T-helper 1 cell treated with Interleukin-12 subunit alpha and Interleukin-12 subunit beta and Interleukin-4 antibody, amounts not matched to agents 30 μg/mL and 1 μg/mL, for 36 hours (primary cell): ENCODE measurements at regions not wholly inside any gene's neighbourhood (a gene's known extent, or its start where the extent isn't known, plus 50 kb on each side); places are given as distances from the start of the nearest gene placed in this dataset.
"Not testable (repeated sequence)": the region's sequence is repeated elsewhere in the genome, so short reads cannot be mapped to it uniquely, and the experiment has no call there.

ENCODE experiments used
- H3K27ac Mint-ChIP-seq: one replicate; pipeline ENCODE4 v1.8.0; 2021; ENCODE audit warnings: mild to moderate bottlenecking, mixed read lengths
- H3K27me3 Mint-ChIP-seq: one replicate; pipeline ENCODE4 v1.8.0; 2021; ENCODE audit warnings: low read depth, mixed read lengths
- H3K36me3 Mint-ChIP-seq: one replicate; pipeline ENCODE4 v1.8.0; 2021; ENCODE audit warnings: low read depth, mixed read lengths
- H3K4me1 Mint-ChIP-seq: one replicate; pipeline ENCODE4 v1.8.0; 2021; ENCODE audit warnings: low read depth, mixed read lengths
- H3K4me3 Mint-ChIP-seq: one replicate; pipeline ENCODE4 v1.8.0; 2021; ENCODE audit warnings: mild to moderate bottlenecking, moderate library complexity, mixed read lengths
- H3K9me3 Mint-ChIP-seq: one replicate; pipeline ENCODE4 v1.8.0; 2021; ENCODE audit warnings: mixed read lengths

- no peak overlapping the region for H3K4me3 Mint-ChIP-seq
- no peaks in the 10 kb centered on the region for H3K27me3 Mint-ChIP-seq
- H3K9me3 Mint-ChIP-seq: peaks cover 16% of the 10 kb centered on the region
- H3K36me3 Mint-ChIP-seq: no peaks in the 10 kb centered on the region
- no peaks in the 10 kb centered on the region for H3K4me1 Mint-ChIP-seq
- no peak overlapping the region for H3K27ac Mint-ChIP-seq
Observed at GRCh38 chr13:54004026-54004699, 975.5 kb downstream of the OLFM4 start.

GRCh38 chr13:54016542-54016941, 987.9 kb downstream of the OLFM4 start:
- no peak overlapping the region for H3K27ac Mint-ChIP-seq
- no peaks in the 10 kb centered on the region for H3K4me1 Mint-ChIP-seq
- H3K36me3 Mint-ChIP-seq: no peaks in the 10 kb centered on the region

GRCh38 chr13:54018485-54018884, 989.9 kb downstream of the OLFM4 start:
- no peak overlapping the region for H3K27ac Mint-ChIP-seq
- H3K4me3 Mint-ChIP-seq: no peak overlapping the region
- H3K36me3 Mint-ChIP-seq: no peaks in the 10 kb centered on the region
- H3K9me3 Mint-ChIP-seq: peaks cover 16% of the 10 kb centered on the region
- no peaks in the 10 kb centered on the region for H3K27me3 Mint-ChIP-seq
- no peaks in the 10 kb centered on the region for H3K4me1 Mint-ChIP-seq

More at GRCh38 chr13:54016542-54016941, 987.9 kb downstream of the OLFM4 start:
- Mint-ChIP-seq H3K4me3 (no peak overlapping the region), H3K27me3 (no peaks in the 10 kb centered on the region), H3K9me3 (peaks cover 25% of the 10 kb centered on the region)

GRCh38 chr13:54029226-54029625, 1000.6 kb downstream of the OLFM4 start:
- Mint-ChIP-seq H3K9me3 (peaks cover 19% of the 10 kb centered on the region), H3K27me3 (no peaks in the 10 kb centered on the region), H3K36me3 (no peaks in the 10 kb centered on the region), H3K27ac (no peak overlapping the region), H3K4me1 (no peaks in the 10 kb centered on the region), H3K4me3 (no peak overlapping the region)

- H3K4me1 Mint-ChIP-seq: no peaks in the 10 kb centered on the region
- H3K4me3 Mint-ChIP-seq: no peak overlapping the region
- H3K27me3 Mint-ChIP-seq: no peaks in the 10 kb centered on the region
- H3K9me3 Mint-ChIP-seq: peaks cover 16% of the 10 kb centered on the region
- no peaks in the 10 kb centered on the region for H3K36me3 Mint-ChIP-seq
- no peak overlapping the region for H3K27ac Mint-ChIP-seq
Observed at GRCh38 chr13:54029720-54030119, 1001.1 kb downstream of the OLFM4 start.

- no peaks in the 10 kb centered on the region for H3K36me3 Mint-ChIP-seq
- H3K27ac Mint-ChIP-seq: no peak overlapping the region
Observed at GRCh38 chr13:54033323-54033861, 1004.8 kb downstream of the OLFM4 start.

GRCh38 chr13:54034047-54034446, 1005.4 kb downstream of the OLFM4 start:
- Mint-ChIP-seq H3K9me3 (peaks cover 13% of the 10 kb centered on the region), H3K27ac (no peak overlapping the region), H3K36me3 (no peaks in the 10 kb centered on the region), H3K4me1 (no peaks in the 10 kb centered on the region), H3K4me3 (no peak overlapping the region), H3K27me3 (no peaks in the 10 kb centered on the region)

More at GRCh38 chr13:54033323-54033861, 1004.8 kb downstream of the OLFM4 start:
- H3K27me3 Mint-ChIP-seq: no peaks in the 10 kb centered on the region
- no peak overlapping the region for H3K4me3 Mint-ChIP-seq
- H3K9me3 Mint-ChIP-seq: peaks cover 17% of the 10 kb centered on the region
- H3K4me1 Mint-ChIP-seq: no peaks in the 10 kb centered on the region

- H3K27ac Mint-ChIP-seq, H3K4me3 Mint-ChIP-seq, H3K27me3 Mint-ChIP-seq, H3K4me1 Mint-ChIP-seq, H3K36me3 Mint-ChIP-seq, H3K9me3 Mint-ChIP-seq: not testable (repeated sequence)
Observed at GRCh38 chr13:54057416-54057815, 1028.8 kb downstream of the OLFM4 start.

- H3K9me3 Mint-ChIP-seq: peaks cover 39% of the 10 kb centered on the region
- H3K27ac Mint-ChIP-seq, H3K27me3 Mint-ChIP-seq: not testable (repeated sequence)
Observed at GRCh38 chr13:54069958-54070357, 1041.3 kb downstream of the OLFM4 start.

GRCh38 chr13:54077569-54077968, 1049.0 kb downstream of the OLFM4 start:
- Mint-ChIP-seq H3K27me3 (no peaks in the 10 kb centered on the region), H3K9me3 (peaks cover 6% of the 10 kb centered on the region), H3K36me3 (no peaks in the 10 kb centered on the region), H3K4me3 (no peak overlapping the region), H3K4me1 (no peaks in the 10 kb centered on the region), H3K27ac (no peak overlapping the region)

More at GRCh38 chr13:54069958-54070357, 1041.3 kb downstream of the OLFM4 start:
- H3K4me1 Mint-ChIP-seq, H3K4me3 Mint-ChIP-seq, H3K36me3 Mint-ChIP-seq: not testable (repeated sequence)

- Mint-ChIP-seq H3K9me3 (peaks cover 3% of the 10 kb centered on the region), H3K4me1 (no peaks in the 10 kb centered on the region), H3K27ac (no peak overlapping the region), H3K4me3 (no peak overlapping the region), H3K27me3 (no peaks in the 10 kb centered on the region), H3K36me3 (no peaks in the 10 kb centered on the region)
Observed at GRCh38 chr13:54078271-54078870, 1049.8 kb downstream of the OLFM4 start.

GRCh38 chr13:54082309-54082708, 1053.7 kb downstream of the OLFM4 start:
- H3K36me3 Mint-ChIP-seq, H3K4me3 Mint-ChIP-seq, H3K4me1 Mint-ChIP-seq, H3K27me3 Mint-ChIP-seq, H3K27ac Mint-ChIP-seq, H3K9me3 Mint-ChIP-seq: not testable (repeated sequence)

- Mint-ChIP-seq H3K4me3 (no peak overlapping the region), H3K36me3 (no peaks in the 10 kb centered on the region), H3K9me3 (peaks cover 11% of the 10 kb centered on the region), H3K27me3 (no peaks in the 10 kb centered on the region), H3K27ac (no peak overlapping the region), H3K4me1 (no peaks in the 10 kb centered on the region)
Observed at GRCh38 chr13:54091884-54092283, 1063.3 kb downstream of the OLFM4 start.

- Mint-ChIP-seq H3K27me3 (no peaks in the 10 kb centered on the region), H3K36me3 (no peaks in the 10 kb centered on the region), H3K27ac (no peak overlapping the region), H3K9me3 (peaks cover 11% of the 10 kb centered on the region), H3K4me1 (no peaks in the 10 kb centered on the region), H3K4me3 (no peak overlapping the region)
Observed at GRCh38 chr13:54092686-54093085, 1064.1 kb downstream of the OLFM4 start.

GRCh38 chr13:54110597-54110996, 1082.0 kb downstream of the OLFM4 start:
- Mint-ChIP-seq H3K4me3 (no peak overlapping the region), H3K9me3 (peaks cover 17% of the 10 kb centered on the region), H3K36me3 (no peaks in the 10 kb centered on the region), H3K27ac (no peak overlapping the region), H3K4me1 (no peaks in the 10 kb centered on the region), H3K27me3 (no peaks in the 10 kb centered on the region)
